ENCODE measurements at regions not wholly inside any gene's neighbourhood (a gene's known extent, or its start where the extent isn't known, plus 50 kb on each side); places are given as distances from the start of the nearest gene placed in this dataset.

- H3K9me3 ChIP-seq: no peaks in the 10 kb centered on the region
- TF ChIP-seq POLR2AphosphoS5 (IDR thresholded peaks at IDR 0.05): no peak
- intact Hi-C loops (cut with DNase I): no loop called here
- no peaks in the 10 kb centered on the region for H3K36me3 ChIP-seq
- H3K4me1 ChIP-seq (replicated peaks): no peaks in the 10 kb centered on the region
- H3K4me3 ChIP-seq: no peak overlapping the region
- H3K27me3 ChIP-seq (replicated peaks; ENCODE audit: insufficient read depth): no peaks in the 10 kb centered on the region
- H3K27ac ChIP-seq: no peak overlapping the region
- no peak for DNase-seq (ENCODE audit: low spot score)
- WGBS: 42% methylated on average over 1 of the region's 1 CpG
Measured at GRCh38 chr7:138308136-138308535, 151.9 kb upstream of the TRIM24 start.

- no peaks in the 10 kb centered on the region for H3K36me3 ChIP-seq
- WGBS: 82% methylated on average over 2 of the region's 2 CpGs
- H3K27ac ChIP-seq: no peak overlapping the region
- H3K4me3 ChIP-seq: no peak overlapping the region
- no peaks in the 10 kb centered on the region for H3K27me3 ChIP-seq (replicated peaks; ENCODE audit: insufficient read depth)
- no peaks in the 10 kb centered on the region for H3K9me3 ChIP-seq
- TF ChIP-seq POLR2A (IDR thresholded peaks at IDR 0.05) (no peak), CTCF (IDR thresholded peaks at IDR 0.05) (no peak), POLR2AphosphoS5 (IDR thresholded peaks at IDR 0.05) (no peak)
- intact Hi-C loops (cut with DNase I): no loop called here
- DNase-seq (ENCODE audit: low spot score): no peak
- no peaks in the 10 kb centered on the region for H3K4me1 ChIP-seq (replicated peaks)
Measured at GRCh38 chr7:138309186-138309585, 150.9 kb upstream of the TRIM24 start.

GRCh38 chr7:138313829-138314178 lies 146.3 kb upstream of the TRIM24 start:
- H3K36me3 ChIP-seq: no peaks in the 10 kb centered on the region
- H3K9me3 ChIP-seq: no peaks in the 10 kb centered on the region
- DNase-seq (ENCODE audit: low spot score): no peak
- H3K4me1 ChIP-seq (replicated peaks): no peaks in the 10 kb centered on the region
- whole genome bisulfite sequencing: 97% methylated on average over 2 of the region's 2 CpGs
- intact Hi-C loops (cut with DNase I): no loop called here
- no peak overlapping the region for H3K27ac ChIP-seq
- no peak overlapping the region for H3K4me3 ChIP-seq
- no peak for TF ChIP-seq POLR2AphosphoS5 (IDR thresholded peaks at IDR 0.05)
- TF ChIP-seq POLR2A (IDR thresholded peaks at IDR 0.05): no peak
- no peak for TF ChIP-seq CTCF (IDR thresholded peaks at IDR 0.05)
- H3K27me3 ChIP-seq (replicated peaks; ENCODE audit: insufficient read depth): no peaks in the 10 kb centered on the region

- WGBS: 61% methylated on average over 4 of the region's 4 CpGs
- no peak for DNase-seq (ENCODE audit: low spot score)
- H3K27me3 ChIP-seq (replicated peaks; ENCODE audit: insufficient read depth): no peaks in the 10 kb centered on the region
- H3K9me3 ChIP-seq: no peaks in the 10 kb centered on the region
- no peak overlapping the region for H3K4me3 ChIP-seq
- H3K27ac ChIP-seq: no peak overlapping the region
- intact Hi-C loops (cut with DNase I): no loop called here
- no peak for TF ChIP-seq POLR2A (IDR thresholded peaks at IDR 0.05)
- no peak for TF ChIP-seq CTCF (IDR thresholded peaks at IDR 0.05)
- TF ChIP-seq POLR2AphosphoS5 (IDR thresholded peaks at IDR 0.05): no peak
- H3K4me1 ChIP-seq (replicated peaks): no peaks in the 10 kb centered on the region
- no peaks in the 10 kb centered on the region for H3K36me3 ChIP-seq
Measured at GRCh38 chr7:138316421-138317043, 143.5 kb upstream of the TRIM24 start.

- DNase-seq (ENCODE audit: low spot score): no peak
- intact Hi-C loops (cut with DNase I): no loop called here
Measured at GRCh38 chr7:138317044-138317596, 142.9 kb upstream of the TRIM24 start.

More at GRCh38 chr7:138317044-138317596, 142.9 kb upstream of the TRIM24 start:
- H3K9me3 ChIP-seq: no peaks in the 10 kb centered on the region
- H3K36me3 ChIP-seq: no peaks in the 10 kb centered on the region
- no peak overlapping the region for H3K27ac ChIP-seq
- WGBS: 94% methylated on average over 5 of the region's 5 CpGs
- no peak overlapping the region for H3K4me3 ChIP-seq
- no peaks in the 10 kb centered on the region for H3K27me3 ChIP-seq (replicated peaks; ENCODE audit: insufficient read depth)
- no peaks in the 10 kb centered on the region for H3K4me1 ChIP-seq (replicated peaks)
- TF ChIP-seq CTCF (IDR thresholded peaks at IDR 0.05) (no peak), POLR2A (IDR thresholded peaks at IDR 0.05) (no peak), POLR2AphosphoS5 (IDR thresholded peaks at IDR 0.05) (no peak)
